ENCODE measurements at regions not wholly inside any gene's neighbourhood (a gene's known extent, or its start where the extent isn't known, plus 50 kb on each side); places are given as distances from the start of the nearest gene placed in this dataset.
"Not testable (repeated sequence)": the region's sequence is repeated elsewhere in the genome, so short reads cannot be mapped to it uniquely, and the experiment has no call there.

- Histone ChIP-seq H3K9me3 (ENCODE audit: low read depth, low read length) (no peaks in the 10 kb centered on the region), H3K4me3 (ENCODE audit: low read length) (no peak overlapping the region), H3K4me1 (ENCODE audit: insufficient read depth, low read length) (no peaks in the 10 kb centered on the region), H3K27me3 (ENCODE audit: insufficient read depth, low read length) (no peaks in the 10 kb centered on the region)
Observed at GRCh38 chr4:38469410-38469809, 194.6 kb upstream of the KLF3 start.

DNA sequence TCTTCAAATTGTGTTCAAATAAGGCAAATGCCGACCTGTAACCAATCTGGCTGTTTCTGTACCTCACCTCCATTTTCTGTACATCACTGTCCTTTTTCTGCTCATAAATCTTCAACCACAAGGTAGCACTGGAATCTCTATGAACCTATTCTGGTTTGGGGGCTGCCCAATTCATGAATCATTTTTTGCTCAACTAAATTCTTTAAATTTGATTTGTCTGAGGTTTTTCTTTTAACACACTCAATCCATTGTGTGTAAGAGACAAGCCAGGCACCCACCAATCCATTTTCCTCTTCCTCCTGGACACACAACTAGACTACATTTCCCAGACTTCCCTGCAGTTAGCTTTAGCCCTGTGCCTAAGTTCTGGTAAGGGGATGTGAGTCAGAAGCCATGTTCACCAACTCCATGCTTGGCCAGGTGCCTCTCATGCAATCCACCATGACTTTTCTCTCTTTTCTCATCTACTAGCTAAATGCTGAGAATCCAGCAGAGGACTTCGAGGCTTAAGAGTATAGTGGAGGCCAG, 193.2 kb upstream of the KLF3 start:
- H3K4me3 ChIP-seq (ENCODE audit: low read length): no peak overlapping the region
- no peaks in the 10 kb centered on the region for H3K27me3 ChIP-seq (ENCODE audit: insufficient read depth, low read length)
- H3K9me3 ChIP-seq (ENCODE audit: low read depth, low read length): no peaks in the 10 kb centered on the region
- H3K4me1 ChIP-seq (ENCODE audit: insufficient read depth, low read length): no peaks in the 10 kb centered on the region

DNA sequence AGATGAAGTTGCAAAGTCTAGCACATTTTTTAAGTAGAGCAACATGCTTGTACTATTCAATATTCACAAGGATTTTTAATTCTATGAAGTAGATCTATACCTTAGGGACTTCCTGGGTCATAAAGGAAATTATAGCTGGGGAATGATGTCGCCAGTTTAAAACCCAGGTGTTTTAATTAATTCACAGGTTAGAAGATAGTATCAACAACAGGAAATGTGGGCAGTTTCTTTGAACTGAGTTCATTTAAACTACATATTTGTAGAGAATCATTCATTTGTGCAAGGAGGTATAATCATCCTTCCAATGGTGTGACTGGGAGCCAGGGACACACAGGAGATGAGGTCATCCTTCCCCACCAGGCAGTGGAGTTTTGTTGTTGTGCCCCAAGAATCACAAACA, 181.3 kb upstream of the KLF3 start:
- H3K4me1 ChIP-seq (ENCODE audit: insufficient read depth, low read length): no peaks in the 10 kb centered on the region
- no peaks in the 10 kb centered on the region for H3K9me3 ChIP-seq (ENCODE audit: low read depth, low read length)
- no peak overlapping the region for H3K4me3 ChIP-seq (ENCODE audit: low read length)
- H3K27me3 ChIP-seq (ENCODE audit: insufficient read depth, low read length): no peaks in the 10 kb centered on the region

DNA sequence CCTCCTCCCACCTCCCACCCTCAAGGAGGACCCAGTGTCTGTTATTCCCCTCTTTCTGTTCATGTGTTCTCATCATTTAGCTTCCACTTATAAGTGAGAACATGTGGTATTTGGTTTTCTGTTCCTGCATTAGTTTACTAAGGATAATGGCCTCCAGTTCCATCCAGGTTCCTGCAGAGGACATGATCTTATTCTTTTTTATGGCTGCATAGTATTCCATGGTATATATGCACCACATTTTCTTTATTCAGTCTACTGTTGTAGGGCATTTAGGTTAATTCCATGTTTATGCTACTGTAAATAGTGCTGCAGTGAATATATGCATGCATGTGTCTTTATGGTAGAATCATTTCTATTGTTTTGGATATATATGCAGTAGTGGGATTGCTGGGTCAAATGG, 180.4 kb upstream of the KLF3 start:
- not testable (repeated sequence) for H3K4me1 ChIP-seq (ENCODE audit: insufficient read depth, low read length); H3K4me3 ChIP-seq (ENCODE audit: low read length); H3K9me3 ChIP-seq (ENCODE audit: low read depth, low read length); H3K27me3 ChIP-seq (ENCODE audit: insufficient read depth, low read length)

- Histone ChIP-seq H3K27me3 (ENCODE audit: insufficient read depth, low read length) (no peaks in the 10 kb centered on the region), H3K4me1 (ENCODE audit: insufficient read depth, low read length) (no peaks in the 10 kb centered on the region), H3K9me3 (ENCODE audit: low read depth, low read length) (no peaks in the 10 kb centered on the region), H3K4me3 (ENCODE audit: low read length) (no peak overlapping the region)
Observed at GRCh38 chr4:38489011-38489861, 174.8 kb upstream of the KLF3 start.

- H3K4me1 ChIP-seq (ENCODE audit: insufficient read depth, low read length): no peaks in the 10 kb centered on the region
- H3K9me3 ChIP-seq (ENCODE audit: low read depth, low read length): no peaks in the 10 kb centered on the region
- H3K27me3 ChIP-seq (ENCODE audit: insufficient read depth, low read length): no peaks in the 10 kb centered on the region
- no peak overlapping the region for H3K4me3 ChIP-seq (ENCODE audit: low read length)
Observed at GRCh38 chr4:38489924-38490639, 173.9 kb upstream of the KLF3 start.

GRCh38 chr4:38490753-38491446, 173.1 kb upstream of the KLF3 start:
- H3K4me3 ChIP-seq (ENCODE audit: low read length): no peak overlapping the region
- H3K9me3 ChIP-seq (ENCODE audit: low read depth, low read length): no peaks in the 10 kb centered on the region

GRCh38 chr4:38491854-38492478, 172.0 kb upstream of the KLF3 start:
- Histone ChIP-seq H3K9me3 (ENCODE audit: low read depth, low read length) (no peaks in the 10 kb centered on the region), H3K4me1 (ENCODE audit: insufficient read depth, low read length) (no peaks in the 10 kb centered on the region), H3K27me3 (ENCODE audit: insufficient read depth, low read length) (no peaks in the 10 kb centered on the region), H3K4me3 (ENCODE audit: low read length) (no peak overlapping the region)

More at GRCh38 chr4:38490753-38491446, 173.1 kb upstream of the KLF3 start:
- Histone ChIP-seq H3K27me3 (ENCODE audit: insufficient read depth, low read length) (no peaks in the 10 kb centered on the region), H3K4me1 (ENCODE audit: insufficient read depth, low read length) (no peaks in the 10 kb centered on the region)

DNA sequence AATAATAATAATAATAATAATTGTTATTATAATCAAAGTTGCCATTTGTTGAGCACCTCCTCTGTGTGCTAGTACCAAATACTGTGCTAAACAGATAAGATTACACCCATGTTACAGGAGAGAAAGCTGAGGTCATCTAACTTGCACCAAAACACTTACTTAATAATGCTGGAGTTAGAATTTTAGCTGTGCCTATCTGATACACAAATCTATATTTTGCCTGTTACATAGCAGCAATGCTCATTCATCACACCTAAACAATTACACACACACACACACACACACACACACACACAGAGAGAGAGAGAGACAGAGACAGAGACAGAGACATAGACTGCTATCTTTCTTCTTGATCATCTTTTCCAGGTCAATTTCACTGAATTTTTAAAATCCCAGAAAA, 170.9 kb upstream of the KLF3 start:
- Histone ChIP-seq H3K9me3 (ENCODE audit: low read depth, low read length) (no peaks in the 10 kb centered on the region), H3K4me1 (ENCODE audit: insufficient read depth, low read length) (no peaks in the 10 kb centered on the region), H3K27me3 (ENCODE audit: insufficient read depth, low read length) (no peaks in the 10 kb centered on the region), H3K4me3 (ENCODE audit: low read length) (no peak overlapping the region)

DNA sequence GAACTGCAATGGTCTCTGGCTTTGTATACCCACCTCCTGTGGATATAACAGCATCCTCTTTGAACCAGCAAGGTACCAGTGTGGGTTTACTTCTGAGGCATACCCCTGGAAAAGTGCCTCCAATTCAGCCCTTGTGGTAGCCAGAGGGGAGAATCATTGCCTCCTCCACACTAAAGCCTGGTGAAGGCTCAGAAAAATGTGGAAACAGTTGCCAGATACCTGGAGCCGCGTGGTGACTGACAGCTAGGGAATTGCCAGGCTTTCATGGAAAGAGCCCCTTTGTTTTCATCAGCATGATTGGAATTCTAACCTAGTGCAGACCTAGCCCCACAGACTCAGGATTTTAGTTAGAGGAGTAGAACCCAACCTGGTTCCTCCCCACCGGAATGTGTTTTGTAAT, 168.6 kb upstream of the KLF3 start:
- H3K9me3 ChIP-seq (ENCODE audit: low read depth, low read length): no peaks in the 10 kb centered on the region
- H3K4me3 ChIP-seq (ENCODE audit: low read length): no peak overlapping the region
- H3K27me3 ChIP-seq (ENCODE audit: insufficient read depth, low read length): no peaks in the 10 kb centered on the region
- no peaks in the 10 kb centered on the region for H3K4me1 ChIP-seq (ENCODE audit: insufficient read depth, low read length)

- no peak overlapping the region for H3K4me3 ChIP-seq (ENCODE audit: low read length)
- no peaks in the 10 kb centered on the region for H3K27me3 ChIP-seq (ENCODE audit: insufficient read depth, low read length)
- no peaks in the 10 kb centered on the region for H3K4me1 ChIP-seq (ENCODE audit: insufficient read depth, low read length)
- H3K9me3 ChIP-seq (ENCODE audit: low read depth, low read length): no peaks in the 10 kb centered on the region
Observed at GRCh38 chr4:38497121-38497520, 166.9 kb upstream of the KLF3 start.

- Histone ChIP-seq H3K27me3 (ENCODE audit: insufficient read depth, low read length) (no peaks in the 10 kb centered on the region), H3K4me3 (ENCODE audit: low read length) (no peak overlapping the region)
Observed at GRCh38 chr4:38499101-38499500, 164.9 kb upstream of the KLF3 start.

GRCh38 chr4:38500433-38500832, 163.6 kb upstream of the KLF3 start:
- Histone ChIP-seq H3K4me1 (ENCODE audit: insufficient read depth, low read length) (peaks cover 3% of the 10 kb centered on the region), H3K27me3 (ENCODE audit: insufficient read depth, low read length) (no peaks in the 10 kb centered on the region), H3K9me3 (ENCODE audit: low read depth, low read length) (no peaks in the 10 kb centered on the region), H3K4me3 (ENCODE audit: low read length) (no peak overlapping the region)

More at GRCh38 chr4:38499101-38499500, 164.9 kb upstream of the KLF3 start:
- H3K4me1 ChIP-seq (ENCODE audit: insufficient read depth, low read length): peaks cover 3% of the 10 kb centered on the region
- no peaks in the 10 kb centered on the region for H3K9me3 ChIP-seq (ENCODE audit: low read depth, low read length)

- H3K27me3 ChIP-seq (ENCODE audit: insufficient read depth, low read length): no peaks in the 10 kb centered on the region
- H3K9me3 ChIP-seq (ENCODE audit: low read depth, low read length): no peaks in the 10 kb centered on the region
Observed at GRCh38 chr4:38501698-38502097, 162.3 kb upstream of the KLF3 start.

More at GRCh38 chr4:38501698-38502097, 162.3 kb upstream of the KLF3 start:
- peaks cover 3% of the 10 kb centered on the region for H3K4me1 ChIP-seq (ENCODE audit: insufficient read depth, low read length)
- no peak overlapping the region for H3K4me3 ChIP-seq (ENCODE audit: low read length)
